ENCODE measurements at regions not wholly inside any gene's neighbourhood (a gene's known extent, or its start where the extent isn't known, plus 50 kb on each side); places are given as distances from the start of the nearest gene placed in this dataset.

- TF ChIP-seq EZH2 (IDR thresholded peaks at IDR 0.05; ENCODE audit: borderline replicate concordance, low read depth, low read length, poor library complexity, severe bottlenecking) (no peak), CTCF (conservative IDR thresholded peaks at IDR 0.05; ENCODE audit: low read depth, low read length) (no peak)
- Histone ChIP-seq H3K27ac (ENCODE audit: low read depth, low read length, poor library complexity, severe bottlenecking) (no peak overlapping the region), H3K4me1 (ENCODE audit: insufficient read depth, low read length, poor library complexity, severe bottlenecking) (no peaks in the 10 kb centered on the region), H3K27me3 (replicated peaks; ENCODE audit: insufficient read depth, low read depth, low read length, poor library complexity) (no peaks in the 10 kb centered on the region), H3K4me3 (ENCODE audit: low read depth, low read length, poor library complexity, severe bottlenecking) (no peak overlapping the region), H3K36me3 (ENCODE audit: insufficient read depth, low read length, poor library complexity, severe bottlenecking) (no peaks in the 10 kb centered on the region), H3K9me3 (ENCODE audit: low read depth, low read length, poor library complexity, severe bottlenecking) (no peaks in the 10 kb centered on the region)
- intact Hi-C loops (cut with micrococcal nuclease; ENCODE audit: unreplicated experiment), result no loop called here
- CTCF ChIA-PET, result no interaction called here
- DNase-seq (ENCODE audit: low spot score), result no peak
- BruUV-seq (replicated peaks), result no TSS peak
- POLR2A ChIA-PET (ENCODE audit: low non-redundant PET), result no interaction called here
These were observed 776.1 kb upstream of the COX7C start for GRCh38 chr5:85841653-85842052.

GRCh38 chr5:85843535-85843934 is 774.2 kb upstream of the COX7C start:
- Histone ChIP-seq H3K27ac (ENCODE audit: low read depth, low read length, poor library complexity, severe bottlenecking) (no peak overlapping the region), H3K4me3 (ENCODE audit: low read depth, low read length, poor library complexity, severe bottlenecking) (no peak overlapping the region), H3K36me3 (ENCODE audit: insufficient read depth, low read length, poor library complexity, severe bottlenecking) (no peaks in the 10 kb centered on the region), H3K9me3 (ENCODE audit: low read depth, low read length, poor library complexity, severe bottlenecking) (no peaks in the 10 kb centered on the region), H3K4me1 (ENCODE audit: insufficient read depth, low read length, poor library complexity, severe bottlenecking) (no peaks in the 10 kb centered on the region), H3K27me3 (replicated peaks; ENCODE audit: insufficient read depth, low read depth, low read length, poor library complexity) (no peaks in the 10 kb centered on the region)
- no TSS peak for BruUV-seq (replicated peaks)
- intact Hi-C loops (cut with micrococcal nuclease; ENCODE audit: unreplicated experiment), result no loop called here
- ChIA-PET POLR2A (ENCODE audit: low non-redundant PET) (no interaction called here), CTCF (no interaction called here)
- TF ChIP-seq EZH2 (IDR thresholded peaks at IDR 0.05; ENCODE audit: borderline replicate concordance, low read depth, low read length, poor library complexity, severe bottlenecking) (no peak), CTCF (conservative IDR thresholded peaks at IDR 0.05; ENCODE audit: low read depth, low read length) (no peak)
- no peak for DNase-seq (ENCODE audit: low spot score)

- no peaks in the 10 kb centered on the region for H3K36me3 ChIP-seq (ENCODE audit: insufficient read depth, low read length, poor library complexity, severe bottlenecking)
- no peak overlapping the region for H3K27ac ChIP-seq (ENCODE audit: low read depth, low read length, poor library complexity, severe bottlenecking)
- no TSS peak for BruUV-seq (replicated peaks)
- intact Hi-C loops (cut with micrococcal nuclease; ENCODE audit: unreplicated experiment), result no loop called here
- H3K4me1 ChIP-seq (ENCODE audit: insufficient read depth, low read length, poor library complexity, severe bottlenecking), result no peaks in the 10 kb centered on the region
- TF ChIP-seq EZH2 (IDR thresholded peaks at IDR 0.05; ENCODE audit: borderline replicate concordance, low read depth, low read length, poor library complexity, severe bottlenecking) (no peak), CTCF (conservative IDR thresholded peaks at IDR 0.05; ENCODE audit: low read depth, low read length) (no peak)
- no peaks in the 10 kb centered on the region for H3K9me3 ChIP-seq (ENCODE audit: low read depth, low read length, poor library complexity, severe bottlenecking)
- POLR2A ChIA-PET (ENCODE audit: low non-redundant PET), result no interaction called here
- no peak for DNase-seq (ENCODE audit: low spot score)
- no peaks in the 10 kb centered on the region for H3K27me3 ChIP-seq (replicated peaks; ENCODE audit: insufficient read depth, low read depth, low read length, poor library complexity)
- H3K4me3 ChIP-seq (ENCODE audit: low read depth, low read length, poor library complexity, severe bottlenecking), result no peak overlapping the region
- CTCF ChIA-PET, result no interaction called here
These were observed 768.3 kb upstream of the COX7C start for GRCh38 chr5:85849411-85849810.

Data from A673 (cell line).